PC-3 (cell line): ENCODE measurements at regions not wholly inside any gene's neighbourhood (a gene's known extent, or its start where the extent isn't known, plus 50 kb on each side); places are given as distances from the start of the nearest gene placed in this dataset.

Source experiments
- CTCF ChIP-seq: fragments of 300-600 bp; sonication (generic); conservative IDR thresholded peaks from 2 replicates; pipeline ENCODE4 v1.5.1; 2017; ENCODE audit warnings: antibody characterized with exemption, low read depth, mild to moderate bottlenecking, low read length
- EZH2 ChIP-seq: fragments of 300-600 bp; sonication (generic); IDR thresholded peaks from one replicate; pipeline ENCODE4 v1.6.1; 2017; ENCODE audit warnings: antibody characterized with exemption, mild to moderate bottlenecking, low read length; ENCODE audit not compliant: unreplicated experiment
- EZH2phosphoT487 ChIP-seq: fragments of 300-600 bp; sonication (generic); IDR thresholded peaks from 2 replicates; pipeline ENCODE4 v1.6.1; 2018; ENCODE audit warnings: mild to moderate bottlenecking, antibody characterized with exemption, low read length, borderline replicate concordance

GRCh38 chr5:167786871-167787578 is 504.4 kb upstream of the WWC1 start:
- TF ChIP-seq CTCF: no peak
- TF ChIP-seq EZH2: no peak
- no peak for TF ChIP-seq EZH2phosphoT487
